Tibial nerve (tissue), 4 donors: ENCODE measurements at regions not wholly inside any gene's neighbourhood (a gene's known extent, or its start where the extent isn't known, plus 50 kb on each side); places are given as distances from the start of the nearest gene placed in this dataset.

Experiments used
- DNase-seq, 2 donors: peaks; one replicate each; pipeline ENCODE4 v3.0.0-alpha.2; 2019; ENCODE audit warnings: low spot score in 2 of 2
- H3K27ac ChIP-seq, 4 donors: fragments of 200-600 bp; sonication (generic) in 3 of 4; one replicate each; pipeline ENCODE4 v1.5.1; 2017 to 2019; ENCODE audit warnings: mild to moderate bottlenecking in 1 of 4
- H3K27me3 ChIP-seq, 2 donors: fragments of 200-600 bp; sonication (generic) in 1 of 2; one replicate each; pipeline versions ENCODE4 v1.5.1 to v1.6.0; 2017 to 2019
- H3K36me3 ChIP-seq, 3 donors: fragments of 200-600 bp; sonication (generic); one replicate each; pipeline ENCODE4 v1.5.1; 2018 to 2019
- H3K4me1 ChIP-seq, 4 donors: fragments of 200-600 bp; sonication (generic) in 3 of 4; one replicate each; pipeline ENCODE4 v1.5.1; 2017 to 2019
- H3K4me3 ChIP-seq, 4 donors: fragments of 200-600 bp; sonication (generic) in 3 of 4; one replicate each; pipeline ENCODE4 v1.5.1; 2017 to 2019; ENCODE audit warnings: mild to moderate bottlenecking in 1 of 4, moderate library complexity in 1 of 4
- H3K9me3 ChIP-seq, 4 donors: fragments of 200-600 bp; sonication (generic) in 3 of 4; one replicate each; pipeline ENCODE4 v1.5.1; 2017 to 2019
- EP300 ChIP-seq, 2 donors: sonication (generic); formaldehyde crosslinking; IDR thresholded peaks; one replicate each; pipeline ENCODE4 v1.6.1; 2017; ENCODE audit warnings: antibody characterized with exemption in 2 of 2, mild to moderate bottlenecking in 1 of 2
- POLR2A ChIP-seq, 2 donors: fragments of 450-650 bp; IDR thresholded peaks; one replicate each; pipeline ENCODE4 v1.6.1; 2017; ENCODE audit warnings: antibody characterized with exemption in 2 of 2, mild to moderate bottlenecking in 2 of 2, moderate library complexity in 2 of 2
- WGBS, 2 donors: methylation state at CpG; one replicate each; pipeline ENCODE4 v1.1.5; 2018; 5-methylcytosine and 5-hydroxymethylcytosine counted together
- TF ChIP-seq, protein P1 (sequence below), 5 experiments: fragments of 200-600 bp in 3 of 5; fragments of 450-650 bp in 2 of 5; sonication (generic) in 3 of 5; IDR thresholded peaks; one replicate each; pipeline ENCODE4 v1.5.1; 2016 to 2019; ENCODE audit warnings: antibody characterized with exemption in 5 of 5, mild to moderate bottlenecking in 3 of 5, moderate library complexity in 2 of 5

DNA sequence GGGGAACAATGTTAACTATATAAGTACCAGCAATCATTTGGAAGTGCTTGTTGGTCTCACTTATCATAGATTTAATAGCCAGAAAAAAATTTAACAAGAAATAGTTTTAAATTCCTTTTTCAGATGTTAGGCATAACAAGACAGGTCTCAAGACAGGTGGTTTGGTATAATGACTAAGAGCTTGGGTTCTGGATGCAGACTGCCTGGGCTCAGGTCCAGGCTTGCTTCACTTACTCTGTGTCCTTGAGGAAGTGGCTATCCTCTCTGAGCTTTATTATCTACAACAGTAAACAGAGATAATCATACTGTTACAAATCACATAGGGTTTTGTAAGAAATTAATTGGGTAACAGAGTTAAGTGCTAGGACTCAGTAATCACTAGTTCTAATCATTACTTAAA lies 338.0 kb upstream of the FLRT2 start:
- DNase-seq: no peak
- Histone ChIP-seq H3K27me3 (no peaks in the 10 kb centered on the region), H3K4me3 (no peak overlapping the region), H3K4me1 (no peaks in the 10 kb centered on the region), H3K27ac (no peak overlapping the region), H3K36me3 (no peaks in the 10 kb centered on the region), H3K9me3 (no peaks in the 10 kb centered on the region)
- TF ChIP-seq POLR2A (IDR thresholded peaks at IDR 0.05) (no peak), EP300 (IDR thresholded peaks at IDR 0.05) (no peak)
- TF ChIP-seq, protein P1, sequence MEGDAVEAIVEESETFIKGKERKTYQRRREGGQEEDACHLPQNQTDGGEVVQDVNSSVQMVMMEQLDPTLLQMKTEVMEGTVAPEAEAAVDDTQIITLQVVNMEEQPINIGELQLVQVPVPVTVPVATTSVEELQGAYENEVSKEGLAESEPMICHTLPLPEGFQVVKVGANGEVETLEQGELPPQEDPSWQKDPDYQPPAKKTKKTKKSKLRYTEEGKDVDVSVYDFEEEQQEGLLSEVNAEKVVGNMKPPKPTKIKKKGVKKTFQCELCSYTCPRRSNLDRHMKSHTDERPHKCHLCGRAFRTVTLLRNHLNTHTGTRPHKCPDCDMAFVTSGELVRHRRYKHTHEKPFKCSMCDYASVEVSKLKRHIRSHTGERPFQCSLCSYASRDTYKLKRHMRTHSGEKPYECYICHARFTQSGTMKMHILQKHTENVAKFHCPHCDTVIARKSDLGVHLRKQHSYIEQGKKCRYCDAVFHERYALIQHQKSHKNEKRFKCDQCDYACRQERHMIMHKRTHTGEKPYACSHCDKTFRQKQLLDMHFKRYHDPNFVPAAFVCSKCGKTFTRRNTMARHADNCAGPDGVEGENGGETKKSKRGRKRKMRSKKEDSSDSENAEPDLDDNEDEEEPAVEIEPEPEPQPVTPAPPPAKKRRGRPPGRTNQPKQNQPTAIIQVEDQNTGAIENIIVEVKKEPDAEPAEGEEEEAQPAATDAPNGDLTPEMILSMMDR (IDR thresholded peaks at IDR 0.05): no peak

DNA sequence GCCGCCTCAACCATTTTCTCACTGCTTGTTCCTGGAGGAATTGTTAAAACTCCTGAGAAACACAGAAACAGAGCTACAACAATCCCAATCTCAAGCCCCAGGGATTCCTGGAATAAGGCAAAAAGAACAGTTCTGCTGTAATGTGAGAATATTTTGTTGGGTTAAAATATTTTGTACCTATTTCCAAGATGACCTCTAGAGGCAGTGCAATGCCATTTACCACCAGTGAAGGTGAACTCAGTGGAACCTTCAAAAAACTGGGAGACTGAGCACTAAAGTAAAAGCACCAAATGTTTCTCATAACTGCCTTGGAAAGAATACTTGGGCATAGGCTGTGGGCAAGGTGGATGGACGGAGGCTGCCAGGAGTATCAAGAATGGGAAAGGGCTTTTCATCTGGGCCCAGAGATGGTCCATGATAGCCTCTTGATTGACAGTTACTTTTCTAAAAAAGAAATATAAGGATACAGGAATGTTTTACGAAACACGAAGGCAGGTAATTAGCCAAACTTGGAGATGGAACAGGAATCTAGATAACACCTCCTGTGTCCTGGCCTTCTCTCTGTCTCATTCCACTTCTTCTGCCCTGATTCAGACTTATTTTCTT lies 334.0 kb upstream of the FLRT2 start:
- no peak for DNase-seq
- H3K9me3 ChIP-seq: no peaks in the 10 kb centered on the region
- H3K36me3 ChIP-seq: no peaks in the 10 kb centered on the region
- no peak overlapping the region for H3K27ac ChIP-seq
- no peaks in the 10 kb centered on the region for H3K27me3 ChIP-seq
- no peaks in the 10 kb centered on the region for H3K4me1 ChIP-seq
- TF ChIP-seq POLR2A (IDR thresholded peaks at IDR 0.05): no peak
- TF ChIP-seq, protein P1 (IDR thresholded peaks at IDR 0.05): peak in 2 of 5 experiments; percentile 5 to 26
- no peak for TF ChIP-seq EP300 (IDR thresholded peaks at IDR 0.05)
- H3K4me3 ChIP-seq: no peak overlapping the region
- 91 to 96% methylated on average over 4 of the region's 4 CpGs for WGBS, 2 donors

DNA sequence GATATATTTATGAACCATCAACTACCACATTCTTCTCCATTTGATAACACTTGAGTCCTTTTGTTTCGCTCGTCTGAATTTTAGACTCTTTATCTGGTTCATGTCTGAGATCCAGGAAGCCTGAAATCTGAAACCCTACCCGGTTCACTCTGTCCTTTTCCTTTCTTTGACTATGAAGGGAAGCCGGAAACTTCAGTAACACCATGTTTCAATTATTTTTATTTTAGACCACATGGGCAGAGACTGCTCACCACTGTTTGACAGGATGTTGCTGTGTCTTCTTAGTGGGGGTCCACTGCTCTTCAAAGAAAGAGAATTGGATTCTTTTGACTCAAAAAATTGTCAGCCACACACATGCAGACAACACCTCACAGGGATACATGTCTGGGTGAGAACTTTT lies 331.9 kb upstream of the FLRT2 start:
- no peaks in the 10 kb centered on the region for H3K9me3 ChIP-seq
- no peak overlapping the region for H3K4me3 ChIP-seq
- 75 to 76% methylated on average over 4 of the region's 4 CpGs for WGBS, 2 donors
- no peaks in the 10 kb centered on the region for H3K36me3 ChIP-seq
- H3K27me3 ChIP-seq: no peaks in the 10 kb centered on the region
- no peaks in the 10 kb centered on the region for H3K4me1 ChIP-seq
- no peak overlapping the region for H3K27ac ChIP-seq
- no peak for TF ChIP-seq POLR2A (IDR thresholded peaks at IDR 0.05)
- TF ChIP-seq, protein P1 (IDR thresholded peaks at IDR 0.05): no peak
- TF ChIP-seq EP300 (IDR thresholded peaks at IDR 0.05): no peak
- DNase-seq: no peak

DNA sequence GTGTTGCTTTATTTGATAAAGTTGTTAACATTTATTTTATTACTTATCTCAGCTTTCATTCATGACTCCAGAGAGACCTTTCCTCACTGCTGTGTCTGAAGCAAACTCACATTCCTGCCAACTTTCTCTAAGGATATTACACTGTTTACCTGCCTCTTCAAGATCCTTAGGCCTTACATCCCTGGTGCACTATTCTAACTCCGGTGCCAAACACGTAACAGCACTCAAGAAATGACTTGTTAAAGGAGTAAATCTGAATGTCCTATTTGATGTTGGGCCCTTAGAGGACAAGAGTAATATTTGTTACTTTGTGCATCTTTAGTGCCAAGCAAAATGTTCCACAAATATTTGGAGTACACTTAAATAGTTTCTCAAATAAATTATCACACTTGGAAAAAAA lies 324.1 kb upstream of the FLRT2 start:
- H3K4me1 ChIP-seq: no peaks in the 10 kb centered on the region
- no peaks in the 10 kb centered on the region for H3K9me3 ChIP-seq
- no peaks in the 10 kb centered on the region for H3K27me3 ChIP-seq
- DNase-seq: no peak
- H3K36me3 ChIP-seq: no peaks in the 10 kb centered on the region
- WGBS, 2 donors: 84 to 85% methylated on average over 2 of the region's 2 CpGs
- H3K4me3 ChIP-seq: no peak overlapping the region
- TF ChIP-seq POLR2A (IDR thresholded peaks at IDR 0.05) (no peak), EP300 (IDR thresholded peaks at IDR 0.05) (no peak)
- TF ChIP-seq, protein P1 (IDR thresholded peaks at IDR 0.05): no peak
- H3K27ac ChIP-seq: no peak overlapping the region

DNA sequence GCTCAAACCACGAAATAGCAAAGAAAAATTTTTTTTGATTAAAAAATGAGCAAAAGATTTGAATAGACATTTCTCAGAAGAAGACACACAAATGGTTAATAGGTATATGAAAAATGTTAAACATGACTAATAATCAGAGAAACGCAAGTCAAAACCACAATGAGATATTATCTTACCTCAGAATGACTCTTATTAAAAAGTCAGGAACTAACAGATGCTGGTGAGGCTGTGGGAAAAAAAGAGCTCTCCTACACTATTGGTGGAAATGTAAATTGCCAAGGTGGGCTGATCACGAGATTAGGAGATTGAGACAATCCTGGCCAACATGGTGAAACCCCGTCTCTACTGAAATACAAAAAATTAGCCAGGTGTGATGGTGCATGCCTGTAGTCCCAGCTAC lies 315.5 kb upstream of the FLRT2 start:
- WGBS, 2 donors: 78% methylated on average over 4 of the region's 4 CpGs
- Histone ChIP-seq H3K4me1 (no peaks in the 10 kb centered on the region), H3K4me3 (no peak overlapping the region), H3K9me3 (peaks cover 0 to 5% (median 0%) of the 10 kb centered on the region in 4 donors), H3K36me3 (no peaks in the 10 kb centered on the region), H3K27me3 (no peaks in the 10 kb centered on the region), H3K27ac (no peak overlapping the region)
- no peak for DNase-seq
- TF ChIP-seq EP300 (IDR thresholded peaks at IDR 0.05): no peak
- TF ChIP-seq POLR2A (IDR thresholded peaks at IDR 0.05): no peak
- TF ChIP-seq, protein P1 (IDR thresholded peaks at IDR 0.05): no peak
